Stimulated activated naive CD8-positive, alpha-beta T cell treated with anti-CD3 and anti-CD28 coated beads, Interleukin-15, Interleukin-2, amounts not matched to agents 100 ng/mL and 50 ng/mL, for 24 hours (primary cell): ENCODE measurements at regions not wholly inside any gene's neighbourhood (a gene's known extent, or its start where the extent isn't known, plus 50 kb on each side); places are given as distances from the start of the nearest gene placed in this dataset.

Experiments
- H3K27ac Mint-ChIP-seq: one replicate; pipeline ENCODE4 v1.8.0; 2021; ENCODE audit warnings: mild to moderate bottlenecking, mixed read lengths
- H3K27me3 Mint-ChIP-seq: one replicate; pipeline ENCODE4 v1.8.0; 2021; ENCODE audit warnings: mixed read lengths
- H3K36me3 Mint-ChIP-seq: one replicate; pipeline ENCODE4 v1.8.0; 2021; ENCODE audit warnings: low read depth, mixed read lengths
- H3K4me1 Mint-ChIP-seq: one replicate; pipeline ENCODE4 v1.8.0; 2021; ENCODE audit warnings: low read depth, mixed read lengths
- H3K4me3 Mint-ChIP-seq: one replicate; pipeline ENCODE4 v1.8.0; 2021; ENCODE audit warnings: mild to moderate bottlenecking, mixed read lengths
- H3K9me3 Mint-ChIP-seq: one replicate; pipeline ENCODE4 v1.8.0; 2021; ENCODE audit warnings: mixed read lengths

GRCh38 chr22:49544286-49544685 lies 283.4 kb downstream of the BRD1 start:
- no peaks in the 10 kb centered on the region for H3K36me3 Mint-ChIP-seq
- H3K27me3 Mint-ChIP-seq = no peaks in the 10 kb centered on the region
- no peaks in the 10 kb centered on the region for H3K4me1 Mint-ChIP-seq
- H3K9me3 Mint-ChIP-seq = no peaks in the 10 kb centered on the region
- H3K4me3 Mint-ChIP-seq = no peak overlapping the region
- H3K27ac Mint-ChIP-seq = no peak overlapping the region

GRCh38 chr22:49543876-49544275 lies 283.8 kb downstream of the BRD1 start:
- Mint-ChIP-seq H3K36me3 (no peaks in the 10 kb centered on the region), H3K27ac (no peak overlapping the region), H3K4me3 (no peak overlapping the region), H3K4me1 (no peaks in the 10 kb centered on the region), H3K27me3 (no peaks in the 10 kb centered on the region), H3K9me3 (no peaks in the 10 kb centered on the region)

- Mint-ChIP-seq H3K4me3 (no peak overlapping the region), H3K4me1 (no peaks in the 10 kb centered on the region), H3K36me3 (no peaks in the 10 kb centered on the region), H3K27me3 (no peaks in the 10 kb centered on the region), H3K27ac (no peak overlapping the region), H3K9me3 (no peaks in the 10 kb centered on the region)
Measured at GRCh38 chr22:49541693-49542230, 285.9 kb downstream of the BRD1 start.

- no peaks in the 10 kb centered on the region for H3K4me1 Mint-ChIP-seq
- H3K27ac Mint-ChIP-seq = no peak overlapping the region
- H3K27me3 Mint-ChIP-seq = no peaks in the 10 kb centered on the region
- no peaks in the 10 kb centered on the region for H3K9me3 Mint-ChIP-seq
- no peaks in the 10 kb centered on the region for H3K36me3 Mint-ChIP-seq
- no peak overlapping the region for H3K4me3 Mint-ChIP-seq
Measured at GRCh38 chr22:49540913-49541692, 286.6 kb downstream of the BRD1 start.

- H3K4me1 Mint-ChIP-seq = no peaks in the 10 kb centered on the region
- H3K27ac Mint-ChIP-seq = no peak overlapping the region
- H3K4me3 Mint-ChIP-seq = no peak overlapping the region
- H3K27me3 Mint-ChIP-seq = no peaks in the 10 kb centered on the region
- H3K36me3 Mint-ChIP-seq = no peaks in the 10 kb centered on the region
- no peaks in the 10 kb centered on the region for H3K9me3 Mint-ChIP-seq
Measured at GRCh38 chr22:49540084-49540912, 287.4 kb downstream of the BRD1 start.

GRCh38 chr22:49538006-49538405 lies 289.7 kb downstream of the BRD1 start:
- no peaks in the 10 kb centered on the region for H3K4me1 Mint-ChIP-seq
- no peak overlapping the region for H3K4me3 Mint-ChIP-seq
- H3K9me3 Mint-ChIP-seq = no peaks in the 10 kb centered on the region
- H3K36me3 Mint-ChIP-seq = no peaks in the 10 kb centered on the region
- H3K27ac Mint-ChIP-seq = no peak overlapping the region
- no peaks in the 10 kb centered on the region for H3K27me3 Mint-ChIP-seq

- Mint-ChIP-seq H3K9me3 (no peaks in the 10 kb centered on the region), H3K27ac (no peak overlapping the region)
Measured at GRCh38 chr22:49536571-49537131, 291.0 kb downstream of the BRD1 start.

GRCh38 chr22:49535527-49536125 lies 292.0 kb downstream of the BRD1 start:
- Mint-ChIP-seq H3K4me3 (no peak overlapping the region), H3K36me3 (no peaks in the 10 kb centered on the region), H3K4me1 (no peaks in the 10 kb centered on the region), H3K9me3 (no peaks in the 10 kb centered on the region), H3K27me3 (no peaks in the 10 kb centered on the region), H3K27ac (no peak overlapping the region)

More at GRCh38 chr22:49536571-49537131, 291.0 kb downstream of the BRD1 start:
- Mint-ChIP-seq H3K4me3 (no peak overlapping the region), H3K36me3 (no peaks in the 10 kb centered on the region), H3K27me3 (no peaks in the 10 kb centered on the region), H3K4me1 (no peaks in the 10 kb centered on the region)

- Mint-ChIP-seq H3K9me3 (no peaks in the 10 kb centered on the region), H3K27me3 (no peaks in the 10 kb centered on the region), H3K4me1 (no peaks in the 10 kb centered on the region), H3K36me3 (no peaks in the 10 kb centered on the region), H3K27ac (no peak overlapping the region), H3K4me3 (no peak overlapping the region)
Measured at GRCh38 chr22:49535126-49535525, 292.5 kb downstream of the BRD1 start.

GRCh38 chr22:49534386-49534785 lies 293.3 kb downstream of the BRD1 start:
- H3K9me3 Mint-ChIP-seq = no peaks in the 10 kb centered on the region
- H3K27me3 Mint-ChIP-seq = no peaks in the 10 kb centered on the region
- H3K27ac Mint-ChIP-seq = no peak overlapping the region
- H3K4me1 Mint-ChIP-seq = no peaks in the 10 kb centered on the region
- no peaks in the 10 kb centered on the region for H3K36me3 Mint-ChIP-seq
- no peak overlapping the region for H3K4me3 Mint-ChIP-seq

GRCh38 chr22:49533886-49534285 lies 293.8 kb downstream of the BRD1 start:
- H3K27ac Mint-ChIP-seq = no peak overlapping the region
- no peaks in the 10 kb centered on the region for H3K27me3 Mint-ChIP-seq
- no peaks in the 10 kb centered on the region for H3K4me1 Mint-ChIP-seq
- no peaks in the 10 kb centered on the region for H3K9me3 Mint-ChIP-seq
- H3K36me3 Mint-ChIP-seq = no peaks in the 10 kb centered on the region
- H3K4me3 Mint-ChIP-seq = no peak overlapping the region

- Mint-ChIP-seq H3K9me3 (no peaks in the 10 kb centered on the region), H3K4me3 (no peak overlapping the region), H3K27me3 (no peaks in the 10 kb centered on the region)
Measured at GRCh38 chr22:49532869-49533802, 294.5 kb downstream of the BRD1 start.

GRCh38 chr22:49531368-49531791 lies 296.3 kb downstream of the BRD1 start:
- H3K4me3 Mint-ChIP-seq = no peak overlapping the region
- H3K9me3 Mint-ChIP-seq = no peaks in the 10 kb centered on the region
- no peaks in the 10 kb centered on the region for H3K27me3 Mint-ChIP-seq
- no peak overlapping the region for H3K27ac Mint-ChIP-seq
- no peaks in the 10 kb centered on the region for H3K36me3 Mint-ChIP-seq
- no peaks in the 10 kb centered on the region for H3K4me1 Mint-ChIP-seq

More at GRCh38 chr22:49532869-49533802, 294.5 kb downstream of the BRD1 start:
- no peak overlapping the region for H3K27ac Mint-ChIP-seq
- H3K4me1 Mint-ChIP-seq = no peaks in the 10 kb centered on the region
- no peaks in the 10 kb centered on the region for H3K36me3 Mint-ChIP-seq
